ENCODE measurements at regions not wholly inside any gene's neighbourhood (a gene's known extent, or its start where the extent isn't known, plus 50 kb on each side); places are given as distances from the start of the nearest gene placed in this dataset.
"Not testable (repeated sequence)": the region's sequence is repeated elsewhere in the genome, so short reads cannot be mapped to it uniquely, and the experiment has no call there.

GRCh38 chr6:131470534-131470933 lies 102.5 kb upstream of the ARG1 start:
- Mint-ChIP-seq H3K4me3 (no peak overlapping the region), H3K27ac (no peak overlapping the region), H3K36me3 (no peaks in the 10 kb centered on the region), H3K4me1 (no peaks in the 10 kb centered on the region), H3K27me3 (no peaks in the 10 kb centered on the region), H3K9me3 (no peaks in the 10 kb centered on the region)
- DNase-seq (ENCODE audit: low spot score in 2 of 2) (no peak), ATAC-seq (ENCODE audit: low read depth) (no peak)

GRCh38 chr6:131471331-131471730 lies 101.7 kb upstream of the ARG1 start:
- Mint-ChIP-seq H3K27me3 (no peaks in the 10 kb centered on the region), H3K9me3 (no peaks in the 10 kb centered on the region), H3K27ac (no peak overlapping the region), H3K36me3 (peaks cover 2% of the 10 kb centered on the region), H3K4me1 (no peaks in the 10 kb centered on the region), H3K4me3 (no peak overlapping the region)
- ATAC-seq (ENCODE audit: low read depth) (no peak), DNase-seq (ENCODE audit: low spot score in 2 of 2) (no peak)

DNA sequence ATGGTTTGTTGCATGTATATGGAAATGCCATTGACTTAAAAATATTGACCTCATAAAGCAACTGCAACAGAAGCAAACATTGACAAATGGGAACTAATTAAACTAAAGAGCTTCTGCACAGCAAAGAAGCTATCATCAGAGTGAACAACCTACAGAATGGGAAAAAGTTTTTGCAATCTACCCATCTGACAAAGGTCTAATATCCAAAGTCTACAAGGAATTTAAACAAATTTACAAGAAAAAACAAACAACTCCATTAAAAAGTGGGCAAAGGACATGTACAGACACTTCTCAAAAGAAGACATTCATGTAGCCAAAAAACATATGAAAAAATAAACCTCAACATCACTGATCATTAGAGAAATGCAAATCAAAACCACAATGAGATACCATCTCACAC lies 99.7 kb upstream of the ARG1 start:
- H3K4me3 Mint-ChIP-seq; H3K27ac Mint-ChIP-seq; DNase-seq (ENCODE audit: low spot score in 2 of 2); H3K9me3 Mint-ChIP-seq; H3K4me1 Mint-ChIP-seq; H3K27me3 Mint-ChIP-seq; H3K36me3 Mint-ChIP-seq; ATAC-seq (ENCODE audit: low read depth): not testable (repeated sequence)

DNA sequence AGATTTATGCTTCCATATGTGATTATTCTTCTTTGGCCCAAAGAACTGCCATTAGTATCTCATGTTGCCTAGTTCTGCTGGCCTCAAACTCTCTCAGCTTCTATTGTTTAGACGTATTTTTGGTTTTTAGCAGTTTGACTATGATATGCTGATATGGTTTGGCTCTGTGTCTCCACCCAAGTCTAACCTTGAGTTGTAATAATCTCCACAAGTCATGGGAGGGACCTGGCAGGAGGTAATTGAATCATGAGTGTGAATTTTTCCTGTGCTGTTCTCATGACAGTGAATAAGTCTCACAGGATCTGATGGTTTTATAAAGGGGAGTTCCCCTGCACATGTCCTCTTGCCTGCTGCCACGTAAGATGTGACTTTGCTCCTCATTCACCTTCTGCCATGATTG lies 96.7 kb upstream of the ARG1 start:
- H3K27me3 Mint-ChIP-seq, result no peaks in the 10 kb centered on the region
- H3K36me3 Mint-ChIP-seq, result peaks cover 2% of the 10 kb centered on the region
- no peaks in the 10 kb centered on the region for H3K4me1 Mint-ChIP-seq
- DNase-seq (ENCODE audit: low spot score in 2 of 2), result no peak
- H3K27ac Mint-ChIP-seq, result no peak overlapping the region
- H3K9me3 Mint-ChIP-seq, result no peaks in the 10 kb centered on the region
- no peak for ATAC-seq (ENCODE audit: low read depth)
- no peak overlapping the region for H3K4me3 Mint-ChIP-seq

GRCh38 chr6:131478740-131479211 lies 94.2 kb upstream of the ARG1 start:
- not testable (repeated sequence) for H3K9me3 Mint-ChIP-seq; DNase-seq (ENCODE audit: low spot score in 2 of 2); H3K27me3 Mint-ChIP-seq; H3K36me3 Mint-ChIP-seq; H3K4me3 Mint-ChIP-seq; H3K27ac Mint-ChIP-seq; ATAC-seq (ENCODE audit: low read depth); H3K4me1 Mint-ChIP-seq

DNA sequence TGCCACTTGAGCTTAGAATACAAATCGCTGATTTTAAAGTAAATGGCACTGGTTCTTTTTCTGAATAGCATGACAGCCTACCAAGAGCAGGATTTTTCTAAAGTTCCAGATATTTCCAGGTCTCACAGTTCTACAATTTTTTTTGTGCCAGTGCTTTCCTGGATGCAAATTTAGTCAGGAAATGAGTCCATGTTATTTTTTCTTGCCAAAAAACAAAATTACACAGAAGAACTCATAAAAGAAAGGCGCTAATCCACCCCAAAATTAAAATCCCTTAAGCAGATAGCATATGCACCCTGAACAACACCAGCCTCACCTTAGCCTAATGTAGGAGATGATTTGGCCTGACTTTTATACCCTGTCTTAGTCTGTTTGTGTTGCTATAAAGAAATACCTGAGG lies 86.4 kb upstream of the ARG1 start:
- H3K27me3 Mint-ChIP-seq, result peaks cover 10% of the 10 kb centered on the region
- no peak overlapping the region for H3K4me3 Mint-ChIP-seq
- H3K4me1 Mint-ChIP-seq, result no peaks in the 10 kb centered on the region
- no peaks in the 10 kb centered on the region for H3K36me3 Mint-ChIP-seq
- ATAC-seq (ENCODE audit: low read depth) (no peak), DNase-seq (ENCODE audit: low spot score in 2 of 2) (no peak)
- H3K27ac Mint-ChIP-seq, result no peak overlapping the region
- no peaks in the 10 kb centered on the region for H3K9me3 Mint-ChIP-seq

DNA sequence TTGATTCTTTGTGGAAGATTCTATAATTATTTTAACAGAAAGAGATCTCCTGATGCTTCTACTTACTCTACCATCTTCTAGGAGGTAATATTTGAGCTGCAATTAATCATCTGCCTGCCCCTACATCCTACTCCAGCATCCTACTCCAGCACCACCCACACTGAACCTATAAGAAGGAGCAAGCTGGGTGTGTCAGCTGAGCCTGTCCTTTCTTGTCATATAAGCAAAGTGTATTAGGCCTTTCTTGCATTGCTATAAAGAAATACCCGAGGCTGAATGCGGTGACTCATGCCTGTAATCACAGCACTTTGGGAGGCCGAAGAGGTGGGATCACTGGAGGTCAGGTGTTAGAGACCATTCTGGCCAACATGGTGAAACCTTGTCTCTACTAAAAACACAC lies 84.2 kb upstream of the ARG1 start:
- ATAC-seq (ENCODE audit: low read depth) (no peak), DNase-seq (ENCODE audit: low spot score in 2 of 2) (no peak)
- peaks cover 8% of the 10 kb centered on the region for H3K27me3 Mint-ChIP-seq
- no peak overlapping the region for H3K4me3 Mint-ChIP-seq
- H3K36me3 Mint-ChIP-seq, result no peaks in the 10 kb centered on the region
- H3K9me3 Mint-ChIP-seq, result no peaks in the 10 kb centered on the region
- no peaks in the 10 kb centered on the region for H3K4me1 Mint-ChIP-seq
- no peak overlapping the region for H3K27ac Mint-ChIP-seq

DNA sequence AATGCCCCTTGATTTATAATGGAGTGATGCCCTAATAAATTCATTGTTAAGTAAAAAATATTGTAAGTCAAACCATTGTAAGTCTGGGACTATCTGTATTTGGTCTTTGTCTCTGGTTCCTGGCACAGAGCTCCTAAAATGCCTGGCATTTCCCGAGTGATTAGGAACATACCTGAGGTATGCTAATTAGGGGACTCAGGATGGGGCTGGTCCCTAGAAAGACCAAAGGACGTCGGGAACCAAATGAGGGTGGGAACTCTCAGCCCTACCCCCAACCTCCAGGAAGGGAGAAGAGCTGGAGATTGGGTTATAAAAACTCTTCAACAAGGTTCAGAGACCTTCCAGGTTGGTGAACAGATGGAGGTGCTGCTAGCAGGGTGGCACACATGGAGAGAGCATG lies 82.6 kb upstream of the ARG1 start:
- Mint-ChIP-seq H3K36me3 (no peaks in the 10 kb centered on the region), H3K27ac (no peak overlapping the region), H3K4me3 (no peak overlapping the region), H3K27me3 (peaks cover 6% of the 10 kb centered on the region), H3K9me3 (no peaks in the 10 kb centered on the region), H3K4me1 (no peaks in the 10 kb centered on the region)
- ATAC-seq (ENCODE audit: low read depth) (no peak), DNase-seq (ENCODE audit: low spot score in 2 of 2) (no peak)

GRCh38 chr6:131492932-131493573 lies 80.0 kb upstream of the ARG1 start:
- Mint-ChIP-seq H3K9me3 (no peaks in the 10 kb centered on the region), H3K36me3 (no peaks in the 10 kb centered on the region), H3K27ac (no peak overlapping the region), H3K4me3 (no peak overlapping the region), H3K27me3 (peaks cover 6% of the 10 kb centered on the region), H3K4me1 (no peaks in the 10 kb centered on the region)
- ATAC-seq (ENCODE audit: low read depth) (no peak), DNase-seq (ENCODE audit: low spot score in 2 of 2) (no peak)

- not testable (repeated sequence) for H3K27me3 Mint-ChIP-seq; H3K4me1 Mint-ChIP-seq; ATAC-seq (ENCODE audit: low read depth); H3K9me3 Mint-ChIP-seq; H3K4me3 Mint-ChIP-seq; H3K36me3 Mint-ChIP-seq; DNase-seq (ENCODE audit: low spot score in 2 of 2); H3K27ac Mint-ChIP-seq
These were observed 68.6 kb upstream of the ARG1 start for GRCh38 chr6:131504387-131504786.

GRCh38 chr6:131510094-131510493 lies 62.9 kb upstream of the ARG1 start:
- Mint-ChIP-seq H3K27me3 (peaks cover 6% of the 10 kb centered on the region), H3K4me3 (no peak overlapping the region), H3K9me3 (no peaks in the 10 kb centered on the region), H3K27ac (no peak overlapping the region), H3K36me3 (no peaks in the 10 kb centered on the region), H3K4me1 (no peaks in the 10 kb centered on the region)
- ATAC-seq (ENCODE audit: low read depth) (no peak), DNase-seq (ENCODE audit: low spot score in 2 of 2) (no peak)

GRCh38 chr6:131510591-131510990 lies 62.4 kb upstream of the ARG1 start:
- no peak overlapping the region for H3K4me3 Mint-ChIP-seq
- H3K36me3 Mint-ChIP-seq, result no peaks in the 10 kb centered on the region
- DNase-seq (ENCODE audit: low spot score in 2 of 2), result no peak
- H3K9me3 Mint-ChIP-seq, result no peaks in the 10 kb centered on the region
- no peak overlapping the region for H3K27ac Mint-ChIP-seq
- H3K4me1 Mint-ChIP-seq, result no peaks in the 10 kb centered on the region
- no peak for ATAC-seq (ENCODE audit: low read depth)
- H3K27me3 Mint-ChIP-seq, result peaks cover 6% of the 10 kb centered on the region

DNA sequence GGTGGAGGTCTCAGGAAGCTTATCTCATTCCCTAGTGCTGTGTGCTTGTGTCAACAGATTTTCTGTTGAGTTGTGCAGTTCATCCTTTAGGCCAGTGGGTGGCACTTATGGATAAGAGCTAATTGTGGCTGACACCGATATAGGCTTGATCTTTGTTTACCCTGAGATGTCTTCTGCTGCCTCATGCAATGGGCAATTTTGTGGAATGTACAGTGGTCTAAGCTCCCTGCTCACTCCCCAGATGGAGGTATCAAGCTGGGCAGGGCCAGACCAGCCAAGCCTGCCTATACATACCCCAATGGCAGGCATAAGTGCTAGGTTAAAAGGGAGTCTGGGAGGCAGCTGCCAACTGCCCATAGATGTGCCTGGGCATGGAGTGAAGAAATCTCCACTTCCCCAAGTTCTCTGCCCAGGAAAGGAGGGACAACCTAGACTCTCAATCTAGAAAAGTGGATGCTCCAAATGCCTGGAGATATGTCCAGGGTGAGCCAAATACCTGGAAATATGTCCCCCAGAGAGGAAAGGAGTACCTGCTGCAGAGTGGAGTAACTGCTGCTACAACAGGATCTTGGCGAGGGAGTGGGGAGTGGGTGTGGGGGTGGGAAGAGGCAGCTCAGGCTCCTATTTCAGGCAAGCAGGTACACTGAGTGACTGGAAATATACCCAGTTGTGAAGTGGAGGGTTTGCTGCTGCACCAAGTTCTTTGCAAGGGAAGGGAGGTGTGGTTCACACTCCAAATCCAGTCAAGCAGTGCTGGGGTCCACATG lies 53.2 kb upstream of the ARG1 start:
- no peak overlapping the region for H3K27ac Mint-ChIP-seq
- peaks cover 8% of the 10 kb centered on the region for H3K27me3 Mint-ChIP-seq
- H3K36me3 Mint-ChIP-seq, result peaks cover 2% of the 10 kb centered on the region
- no peak overlapping the region for H3K4me3 Mint-ChIP-seq
- ATAC-seq (ENCODE audit: low read depth), result peak; percentile 55
- H3K4me1 Mint-ChIP-seq, result no peaks in the 10 kb centered on the region
- DNase-seq (ENCODE audit: low spot score in 2 of 2), result peak in 1 of 2 donors; percentile 19
- peaks cover 6% of the 10 kb centered on the region for H3K9me3 Mint-ChIP-seq

Measured in memory B cell (primary cell).